C4-2B (cell line): ENCODE measurements at regions not wholly inside any gene's neighbourhood (a gene's known extent, or its start where the extent isn't known, plus 50 kb on each side); places are given as distances from the start of the nearest gene placed in this dataset.

Experiments used
- CTCF ChIP-seq: fragments of 450-650 bp; conservative IDR thresholded peaks from 2 replicates; pipeline ENCODE4 v1.5.1; 2017; ENCODE audit warnings: mild to moderate bottlenecking
- ZFX ChIP-seq: fragments of 450-650 bp; IDR thresholded peaks from 2 replicates; pipeline ENCODE4 v1.6.1; 2017

- TF ChIP-seq CTCF = no peak
- no peak for TF ChIP-seq ZFX
These were observed 133.0 kb downstream of the BRD1 start for GRCh38 chr22:49694462-49695260.
